ENCODE measurements at regions not wholly inside any gene's neighbourhood (a gene's known extent, or its start where the extent isn't known, plus 50 kb on each side); places are given as distances from the start of the nearest gene placed in this dataset.

- TF ChIP-seq CTCF (IDR thresholded peaks at IDR 0.05; ENCODE audit: borderline replicate concordance, control extremely low read depth, extremely low read depth, insufficient read depth, missing control alignments) = no peak
- in situ Hi-C loops (cut with MboI; ENCODE audit: low sequenced_read_pairs, unreplicated experiment) = loop anchor here (25.0 kb wide), 1 partner anchor 506 kb away; no protein-coding TSS in a partner anchor
- DNase-seq (ENCODE audit: low spot score) = no peak
These were observed 72.8 kb upstream of the ZNF280D start for GRCh38 chr15:56806148-56806536.

- in situ Hi-C loops (cut with MboI; ENCODE audit: low sequenced_read_pairs, unreplicated experiment) = loop anchor here (25.0 kb wide), 1 partner anchor 507 kb away; no protein-coding TSS in a partner anchor
- DNase-seq (ENCODE audit: low spot score) = no peak
- TF ChIP-seq CTCF (IDR thresholded peaks at IDR 0.05; ENCODE audit: borderline replicate concordance, control extremely low read depth, extremely low read depth, insufficient read depth, missing control alignments) = no peak
These were observed 72.3 kb upstream of the ZNF280D start for GRCh38 chr15:56805466-56806147.

- TF ChIP-seq CTCF (IDR thresholded peaks at IDR 0.05; ENCODE audit: borderline replicate concordance, control extremely low read depth, extremely low read depth, insufficient read depth, missing control alignments) = no peak
These were observed 71.6 kb upstream of the ZNF280D start for GRCh38 chr15:56804938-56805337.

GRCh38 chr15:56804279-56804678 lies 71.0 kb upstream of the ZNF280D start:
- in situ Hi-C loops (cut with MboI; ENCODE audit: low sequenced_read_pairs, unreplicated experiment) = loop anchor here (25.0 kb wide), 1 partner anchor 508 kb away; no protein-coding TSS in a partner anchor
- DNase-seq (ENCODE audit: low spot score) = no peak
- no peak for TF ChIP-seq CTCF (IDR thresholded peaks at IDR 0.05; ENCODE audit: borderline replicate concordance, control extremely low read depth, extremely low read depth, insufficient read depth, missing control alignments)

More at GRCh38 chr15:56804938-56805337, 71.6 kb upstream of the ZNF280D start:
- in situ Hi-C loops (cut with MboI; ENCODE audit: low sequenced_read_pairs, unreplicated experiment) = loop anchor here (25.0 kb wide), 1 partner anchor 507 kb away; no protein-coding TSS in a partner anchor
- no peak for DNase-seq (ENCODE audit: low spot score)

GRCh38 chr15:56802161-56802560 lies 68.9 kb upstream of the ZNF280D start:
- DNase-seq (ENCODE audit: low spot score) = no peak
- in situ Hi-C loops (cut with MboI; ENCODE audit: low sequenced_read_pairs, unreplicated experiment) = loop anchor here (25.0 kb wide), 1 partner anchor 510 kb away; no protein-coding TSS in a partner anchor
- TF ChIP-seq CTCF (IDR thresholded peaks at IDR 0.05; ENCODE audit: borderline replicate concordance, control extremely low read depth, extremely low read depth, insufficient read depth, missing control alignments) = no peak

- no peak for TF ChIP-seq CTCF (IDR thresholded peaks at IDR 0.05; ENCODE audit: borderline replicate concordance, control extremely low read depth, extremely low read depth, insufficient read depth, missing control alignments)
- DNase-seq (ENCODE audit: low spot score) = no peak
- in situ Hi-C loops (cut with MboI; ENCODE audit: low sequenced_read_pairs, unreplicated experiment) = no loop called here
These were observed 65.3 kb upstream of the ZNF280D start for GRCh38 chr15:56798639-56799038.
